T-helper 17 cell (primary cell): ENCODE measurements at regions not wholly inside any gene's neighbourhood (a gene's known extent, or its start where the extent isn't known, plus 50 kb on each side); places are given as distances from the start of the nearest gene placed in this dataset.

ENCODE experiments used
- ATAC-seq: fragments of 150-1000 bp; cut with Tn5 transposase; 2 replicates; pipeline ENCODE4 v1.10.0; 2021; ENCODE audit warnings: mild to moderate bottlenecking, moderate library complexity
- DNase-seq, 3 donors: peaks; one replicate each; pipeline versions ENCODE4 v3.0.0 to v3.0.0-alpha.2; 2020 to 2021
- H3K9me3 ChIP-seq: one replicate; pipeline ENCODE4 v1.7.0; 2013; ENCODE audit warnings: low read length, mild to moderate bottlenecking; ENCODE audit not compliant: control insufficient read depth, poor library complexity, severe bottlenecking
- H3K27ac Mint-ChIP-seq: one replicate; pipeline ENCODE4 v1.8.0; 2022; ENCODE audit warnings: mild to moderate bottlenecking, moderate library complexity, mixed read lengths
- H3K27me3 Mint-ChIP-seq: one replicate; pipeline ENCODE4 v1.8.0; 2022; ENCODE audit warnings: mixed read lengths
- H3K36me3 Mint-ChIP-seq: one replicate; pipeline ENCODE4 v1.8.0; 2022; ENCODE audit warnings: low read depth, mixed read lengths
- H3K4me1 Mint-ChIP-seq: one replicate; pipeline ENCODE4 v1.8.0; 2022; ENCODE audit warnings: mild to moderate bottlenecking, mixed read lengths
- H3K4me3 Mint-ChIP-seq: one replicate; pipeline ENCODE4 v1.8.0; 2022; ENCODE audit warnings: mild to moderate bottlenecking, moderate library complexity, mixed read lengths

- DNase-seq (peak; percentile 18 to 36 (median 18)), ATAC-seq (peak; percentile 90)
- no peaks in the 10 kb centered on the region for H3K36me3 Mint-ChIP-seq
- peaks cover 6% of the 10 kb centered on the region for H3K27me3 Mint-ChIP-seq
- H3K9me3 ChIP-seq: no peaks in the 10 kb centered on the region
- peak overlapping the region; percentile 88 for H3K27ac Mint-ChIP-seq
- H3K4me3 Mint-ChIP-seq: peak overlapping the region; percentile 68
- peaks cover 6% of the 10 kb centered on the region for H3K4me1 Mint-ChIP-seq
Observed at GRCh38 chr16:80027007-80027965, 426.7 kb upstream of the MAF start.

DNA sequence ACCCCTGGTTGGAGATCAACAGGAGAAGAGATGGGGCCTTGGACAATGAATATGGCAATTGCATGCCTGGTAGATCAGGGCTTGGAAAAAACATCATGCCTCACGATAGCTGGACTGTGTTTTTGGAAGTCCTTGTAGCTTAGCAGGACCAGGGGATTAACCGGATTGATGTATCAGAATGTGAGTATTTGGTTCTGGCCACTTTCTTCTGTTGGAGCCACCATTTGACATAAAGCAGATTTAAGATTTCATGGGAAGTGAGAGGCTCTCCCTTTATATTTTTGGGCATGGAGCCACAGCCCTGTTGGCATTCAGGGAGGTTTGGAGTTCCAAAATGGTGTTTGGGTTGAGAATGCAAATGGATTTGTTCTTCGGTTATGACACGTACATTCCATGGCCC is 424.7 kb upstream of the MAF start:
- DNase-seq: no peak

GRCh38 chr16:80024443-80024842 is 423.9 kb upstream of the MAF start:
- Mint-ChIP-seq H3K27me3 (peaks cover 6% of the 10 kb centered on the region), H3K4me3 (no peak overlapping the region), H3K36me3 (no peaks in the 10 kb centered on the region), H3K4me1 (peaks cover 6% of the 10 kb centered on the region), H3K27ac (no peak overlapping the region)
- H3K9me3 ChIP-seq: no peaks in the 10 kb centered on the region
- no peak for ATAC-seq
- DNase-seq: no peak

More for the DNA sequence above, 424.7 kb upstream of the MAF start:
- Mint-ChIP-seq H3K4me1 (peaks cover 6% of the 10 kb centered on the region), H3K36me3 (no peaks in the 10 kb centered on the region), H3K4me3 (no peak overlapping the region), H3K27me3 (peaks cover 6% of the 10 kb centered on the region), H3K27ac (no peak overlapping the region)
- H3K9me3 ChIP-seq: no peaks in the 10 kb centered on the region
- no peak for ATAC-seq

DNA sequence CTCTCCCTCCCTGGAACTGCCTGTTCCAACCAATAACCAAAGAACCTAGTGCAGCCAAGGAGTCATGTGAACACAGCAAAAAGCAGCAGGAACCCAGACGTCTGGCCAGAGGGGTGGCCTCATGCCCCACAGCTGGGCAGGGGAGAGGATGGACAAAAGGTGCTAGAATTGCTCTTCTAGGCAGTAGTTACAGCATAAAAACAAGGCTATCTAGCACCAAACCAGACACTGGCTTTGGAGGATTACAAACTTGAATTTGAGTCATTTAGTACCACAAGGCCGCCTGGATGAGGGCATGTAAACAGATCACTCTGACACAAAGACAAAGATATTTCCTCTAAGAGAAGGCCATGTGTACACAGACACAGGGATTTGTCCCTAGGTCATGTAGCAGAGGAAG is 423.3 kb upstream of the MAF start:
- Mint-ChIP-seq H3K27me3 (peaks cover 6% of the 10 kb centered on the region), H3K27ac (no peak overlapping the region), H3K4me3 (no peak overlapping the region), H3K36me3 (no peaks in the 10 kb centered on the region), H3K4me1 (peaks cover 6% of the 10 kb centered on the region)
- no peaks in the 10 kb centered on the region for H3K9me3 ChIP-seq
- ATAC-seq (no peak), DNase-seq (no peak)

- H3K27me3 Mint-ChIP-seq: no peaks in the 10 kb centered on the region
- ATAC-seq (no peak), DNase-seq (no peak)
- H3K27ac Mint-ChIP-seq: no peak overlapping the region
- no peaks in the 10 kb centered on the region for H3K9me3 ChIP-seq
- no peaks in the 10 kb centered on the region for H3K36me3 Mint-ChIP-seq
- no peak overlapping the region for H3K4me3 Mint-ChIP-seq
- no peaks in the 10 kb centered on the region for H3K4me1 Mint-ChIP-seq
Observed at GRCh38 chr16:80019395-80019794, 418.9 kb upstream of the MAF start.

DNA sequence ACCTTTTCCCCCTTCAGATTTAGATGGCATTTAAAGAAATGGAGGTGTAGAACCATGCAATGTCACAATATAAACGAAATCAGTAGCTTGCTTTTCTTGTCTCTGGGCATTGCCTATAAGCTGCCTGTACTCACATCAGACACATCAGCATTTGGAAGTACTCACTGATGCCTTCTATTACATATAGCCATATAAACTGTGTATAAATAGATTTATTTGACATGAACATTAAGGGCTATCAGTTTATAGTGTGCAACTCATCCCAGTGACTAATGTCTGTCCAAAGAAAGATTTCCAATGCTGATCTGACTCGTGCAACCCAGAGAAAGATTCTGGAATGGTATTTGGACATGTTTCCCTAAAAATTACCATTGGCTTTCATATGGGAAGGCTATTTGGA is 417.9 kb upstream of the MAF start:
- no peaks in the 10 kb centered on the region for H3K9me3 ChIP-seq
- H3K4me1 Mint-ChIP-seq: no peaks in the 10 kb centered on the region
- H3K36me3 Mint-ChIP-seq: no peaks in the 10 kb centered on the region
- ATAC-seq (no peak), DNase-seq (no peak)
- no peak overlapping the region for H3K4me3 Mint-ChIP-seq
- H3K27me3 Mint-ChIP-seq: no peaks in the 10 kb centered on the region
- no peak overlapping the region for H3K27ac Mint-ChIP-seq

DNA sequence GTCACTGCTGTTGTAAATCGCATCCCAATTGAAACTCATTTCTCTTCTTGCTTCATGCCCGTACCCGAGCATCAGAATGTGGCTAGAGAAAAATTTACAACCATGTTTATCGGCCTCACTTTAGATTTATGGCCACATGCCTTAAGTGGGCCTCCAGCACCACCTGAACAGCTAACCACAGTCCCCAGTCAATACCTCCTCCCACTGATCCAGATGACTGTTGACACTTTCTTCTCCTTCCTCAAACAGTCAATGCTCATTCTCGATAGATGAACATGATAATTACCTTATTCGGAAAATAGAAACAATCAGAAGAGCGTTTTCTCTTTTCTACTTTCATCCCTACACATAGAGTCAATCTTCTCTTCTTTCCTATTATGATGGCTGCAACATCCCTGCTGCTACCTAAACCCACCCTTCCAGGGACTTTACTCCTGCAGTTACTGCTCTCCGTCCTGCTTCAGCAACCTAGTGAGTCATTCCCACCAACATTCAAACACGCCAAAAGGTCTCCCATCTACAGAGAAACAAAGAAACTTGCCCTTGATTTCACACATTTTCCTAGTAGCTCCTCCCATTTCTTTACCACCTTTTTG is 416.3 kb upstream of the MAF start:
- Mint-ChIP-seq H3K27me3 (no peaks in the 10 kb centered on the region), H3K4me1 (no peaks in the 10 kb centered on the region), H3K27ac (no peak overlapping the region), H3K4me3 (no peak overlapping the region), H3K36me3 (no peaks in the 10 kb centered on the region)
- DNase-seq (no peak), ATAC-seq (no peak)
- no peaks in the 10 kb centered on the region for H3K9me3 ChIP-seq

GRCh38 chr16:80015566-80015965 is 415.0 kb upstream of the MAF start:
- Mint-ChIP-seq H3K4me3 (no peak overlapping the region), H3K36me3 (no peaks in the 10 kb centered on the region), H3K4me1 (no peaks in the 10 kb centered on the region), H3K27me3 (peaks cover 4% of the 10 kb centered on the region), H3K27ac (no peak overlapping the region)
- DNase-seq (no peak), ATAC-seq (no peak)
- no peaks in the 10 kb centered on the region for H3K9me3 ChIP-seq

- H3K4me3 Mint-ChIP-seq: no peak overlapping the region
- peaks cover 4% of the 10 kb centered on the region for H3K27me3 Mint-ChIP-seq
- no peaks in the 10 kb centered on the region for H3K36me3 Mint-ChIP-seq
- DNase-seq: no peak
- H3K4me1 Mint-ChIP-seq: no peaks in the 10 kb centered on the region
- no peak overlapping the region for H3K27ac Mint-ChIP-seq
- no peak for ATAC-seq
- no peaks in the 10 kb centered on the region for H3K9me3 ChIP-seq
Observed at GRCh38 chr16:80014241-80014939, 413.9 kb upstream of the MAF start.

DNA sequence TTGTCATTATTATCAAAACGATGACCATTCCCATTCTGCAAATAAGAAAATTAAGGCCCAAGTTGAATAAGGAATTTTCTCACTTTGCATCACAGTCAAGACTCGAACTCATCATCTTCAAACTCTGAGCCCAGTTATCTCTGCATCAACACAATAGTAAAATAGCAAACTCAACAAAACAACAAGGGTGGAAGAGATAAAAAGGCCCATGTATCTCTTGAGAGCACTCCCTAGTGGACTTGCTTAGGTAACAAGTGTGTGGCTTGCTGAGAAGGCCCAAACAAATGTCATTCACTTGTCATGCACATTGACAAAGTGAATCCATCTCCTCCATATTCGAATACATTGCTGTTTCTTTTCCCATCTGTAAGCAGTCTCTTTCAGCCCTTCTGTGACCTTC is 412.0 kb upstream of the MAF start:
- ATAC-seq (no peak), DNase-seq (no peak)
- H3K9me3 ChIP-seq: no peaks in the 10 kb centered on the region
- Mint-ChIP-seq H3K4me3 (no peak overlapping the region), H3K27ac (no peak overlapping the region), H3K27me3 (peaks cover 4% of the 10 kb centered on the region), H3K4me1 (no peaks in the 10 kb centered on the region), H3K36me3 (no peaks in the 10 kb centered on the region)

GRCh38 chr16:80009971-80010659 is 409.6 kb upstream of the MAF start:
- no peaks in the 10 kb centered on the region for H3K9me3 ChIP-seq
- H3K4me1 Mint-ChIP-seq: no peaks in the 10 kb centered on the region
- H3K4me3 Mint-ChIP-seq: no peak overlapping the region
- H3K36me3 Mint-ChIP-seq: no peaks in the 10 kb centered on the region
- no peak overlapping the region for H3K27ac Mint-ChIP-seq
- ATAC-seq (no peak), DNase-seq (no peak)
- peaks cover 4% of the 10 kb centered on the region for H3K27me3 Mint-ChIP-seq

DNA sequence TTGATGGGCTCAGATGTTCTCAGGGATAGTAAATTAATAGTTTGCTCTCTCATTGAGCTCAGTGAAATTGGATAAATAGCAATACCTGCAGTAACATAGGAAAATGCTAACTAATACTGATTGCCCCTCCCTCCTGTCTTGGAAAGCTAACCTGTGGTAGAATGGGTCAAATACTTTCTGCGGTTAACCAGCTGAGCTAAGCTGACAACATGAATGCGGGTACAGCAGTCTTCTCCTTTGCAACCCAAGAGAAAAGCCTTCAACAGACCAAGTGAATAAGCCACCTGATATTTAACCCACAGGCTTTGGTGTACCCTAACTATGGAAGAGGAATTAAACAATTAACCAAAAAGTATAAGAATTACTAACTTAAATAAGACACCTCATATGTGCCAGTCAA is 408.3 kb upstream of the MAF start:
- peaks cover 10% of the 10 kb centered on the region for H3K27me3 Mint-ChIP-seq
- no peaks in the 10 kb centered on the region for H3K9me3 ChIP-seq
- peaks cover 2% of the 10 kb centered on the region for H3K36me3 Mint-ChIP-seq
- ATAC-seq (no peak), DNase-seq (no peak)
- H3K4me1 Mint-ChIP-seq: no peaks in the 10 kb centered on the region
- no peak overlapping the region for H3K27ac Mint-ChIP-seq
- H3K4me3 Mint-ChIP-seq: no peak overlapping the region

GRCh38 chr16:80007231-80007630 is 406.7 kb upstream of the MAF start:
- Mint-ChIP-seq H3K36me3 (peaks cover 2% of the 10 kb centered on the region), H3K4me3 (no peak overlapping the region), H3K27ac (no peak overlapping the region), H3K27me3 (peaks cover 26% of the 10 kb centered on the region), H3K4me1 (no peaks in the 10 kb centered on the region)
- ATAC-seq (no peak), DNase-seq (no peak)
- H3K9me3 ChIP-seq: no peaks in the 10 kb centered on the region
